ENCODE measurements at regions not wholly inside any gene's neighbourhood (a gene's known extent, or its start where the extent isn't known, plus 50 kb on each side); places are given as distances from the start of the nearest gene placed in this dataset.

- no peak for TF ChIP-seq CTCF (conservative IDR thresholded peaks at IDR 0.05; ENCODE audit: low read depth, low read length)
- no peak overlapping the region for H3K4me3 ChIP-seq (ENCODE audit: low read depth, low read length)
- DNase-seq (ENCODE audit: low read depth): no peak
These were observed 567.1 kb downstream of the EDEM1 start for GRCh38 chr3:5754602-5755001.

DNA sequence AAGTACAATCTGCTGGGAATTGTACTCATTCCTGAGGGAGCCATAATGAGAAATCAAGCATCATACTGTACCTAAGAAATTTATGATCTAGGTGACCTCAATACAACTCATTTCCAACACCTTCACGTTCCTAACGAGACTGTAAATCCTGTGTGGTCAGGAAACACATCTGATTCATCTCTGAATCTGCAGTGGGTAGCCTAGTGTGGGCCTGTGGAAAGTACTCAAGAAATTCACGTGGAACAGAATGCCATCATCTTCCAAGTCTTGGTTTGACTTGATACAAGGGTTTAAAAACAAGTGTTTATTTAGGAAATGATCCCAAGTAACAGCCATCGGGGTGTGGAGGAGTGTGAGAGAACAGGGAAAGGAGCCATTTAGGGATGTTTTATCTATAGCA lies 568.9 kb downstream of the EDEM1 start:
- H3K4me3 ChIP-seq (ENCODE audit: low read depth, low read length): no peak overlapping the region
- TF ChIP-seq CTCF (conservative IDR thresholded peaks at IDR 0.05; ENCODE audit: low read depth, low read length): no peak
- no peak for DNase-seq (ENCODE audit: low read depth)

- no peak for TF ChIP-seq CTCF (conservative IDR thresholded peaks at IDR 0.05; ENCODE audit: low read depth, low read length)
- DNase-seq (ENCODE audit: low read depth): no peak
- no peak overlapping the region for H3K4me3 ChIP-seq (ENCODE audit: low read depth, low read length)
These were observed 569.8 kb downstream of the EDEM1 start for GRCh38 chr3:5757213-5757804.

- TF ChIP-seq CTCF (conservative IDR thresholded peaks at IDR 0.05; ENCODE audit: low read depth, low read length): no peak
- H3K4me3 ChIP-seq (ENCODE audit: low read depth, low read length): no peak overlapping the region
- no peak for DNase-seq (ENCODE audit: low read depth)
These were observed 571.2 kb downstream of the EDEM1 start for GRCh38 chr3:5758699-5759098.

GRCh38 chr3:5762506-5762905 lies 575.0 kb downstream of the EDEM1 start:
- no peak for TF ChIP-seq CTCF (conservative IDR thresholded peaks at IDR 0.05; ENCODE audit: low read depth, low read length)
- no peak overlapping the region for H3K4me3 ChIP-seq (ENCODE audit: low read depth, low read length)
- no peak for DNase-seq (ENCODE audit: low read depth)

GRCh38 chr3:5766848-5767247 lies 579.3 kb downstream of the EDEM1 start:
- no peak for DNase-seq (ENCODE audit: low read depth)
- no peak for TF ChIP-seq CTCF (conservative IDR thresholded peaks at IDR 0.05; ENCODE audit: low read depth, low read length)
- H3K4me3 ChIP-seq (ENCODE audit: low read depth, low read length): no peak overlapping the region

GRCh38 chr3:5767304-5767703 lies 579.8 kb downstream of the EDEM1 start:
- no peak for TF ChIP-seq CTCF (conservative IDR thresholded peaks at IDR 0.05; ENCODE audit: low read depth, low read length)
- H3K4me3 ChIP-seq (ENCODE audit: low read depth, low read length): no peak overlapping the region
- no peak for DNase-seq (ENCODE audit: low read depth)
